ENCODE measurements at regions not wholly inside any gene's neighbourhood (a gene's known extent, or its start where the extent isn't known, plus 50 kb on each side); places are given as distances from the start of the nearest gene placed in this dataset.

- DNase-seq: no peak
Measured at GRCh38 chr14:87079416-87079815, 913.6 kb downstream of the GALC start.

- no peak for DNase-seq
Measured at GRCh38 chr14:87076922-87077321, 916.1 kb downstream of the GALC start.

GRCh38 chr14:87076146-87076545, 916.8 kb downstream of the GALC start:
- DNase-seq: no peak

- no peak for DNase-seq
Measured at GRCh38 chr14:87073880-87074570, 919.0 kb downstream of the GALC start.

GRCh38 chr14:87067591-87067990, 925.4 kb downstream of the GALC start:
- DNase-seq: no peak

GRCh38 chr14:87067061-87067460, 925.9 kb downstream of the GALC start:
- no peak for DNase-seq

- DNase-seq: no peak
Measured at GRCh38 chr14:87066221-87066817, 926.7 kb downstream of the GALC start.

GRCh38 chr14:87065366-87065765, 927.6 kb downstream of the GALC start:
- no peak for DNase-seq

GRCh38 chr14:87063181-87063580, 929.8 kb downstream of the GALC start:
- DNase-seq: no peak

GRCh38 chr14:87060405-87060804, 932.6 kb downstream of the GALC start:
- no peak for DNase-seq

- DNase-seq: no peak
Measured at GRCh38 chr14:87059060-87059839, 933.7 kb downstream of the GALC start.

GRCh38 chr14:87055007-87055406, 938.0 kb downstream of the GALC start:
- DNase-seq: no peak

- no peak for DNase-seq
Measured at GRCh38 chr14:87052646-87053225, 940.2 kb downstream of the GALC start.

GRCh38 chr14:87050421-87050820, 942.6 kb downstream of the GALC start:
- no peak for DNase-seq

- no peak for DNase-seq
Measured at GRCh38 chr14:87049950-87050349, 943.0 kb downstream of the GALC start.

- no peak for DNase-seq
Measured at GRCh38 chr14:87046960-87047359, 946.0 kb downstream of the GALC start.

- no peak for DNase-seq
Measured at GRCh38 chr14:87045956-87046355, 947.0 kb downstream of the GALC start.

- DNase-seq: no peak
Measured at GRCh38 chr14:87045246-87045645, 947.7 kb downstream of the GALC start.

GRCh38 chr14:87044807-87045206, 948.2 kb downstream of the GALC start:
- DNase-seq: no peak

- no peak for DNase-seq
Measured at GRCh38 chr14:87043667-87044200, 949.2 kb downstream of the GALC start.

- DNase-seq: no peak
Measured at GRCh38 chr14:87042354-87042753, 950.6 kb downstream of the GALC start.

- DNase-seq: no peak
Measured at GRCh38 chr14:87041290-87042020, 951.5 kb downstream of the GALC start.

GRCh38 chr14:87034680-87035079, 958.3 kb downstream of the GALC start:
- no peak for DNase-seq
